ENCODE measurements at regions not wholly inside any gene's neighbourhood (a gene's known extent, or its start where the extent isn't known, plus 50 kb on each side); places are given as distances from the start of the nearest gene placed in this dataset.

DNA sequence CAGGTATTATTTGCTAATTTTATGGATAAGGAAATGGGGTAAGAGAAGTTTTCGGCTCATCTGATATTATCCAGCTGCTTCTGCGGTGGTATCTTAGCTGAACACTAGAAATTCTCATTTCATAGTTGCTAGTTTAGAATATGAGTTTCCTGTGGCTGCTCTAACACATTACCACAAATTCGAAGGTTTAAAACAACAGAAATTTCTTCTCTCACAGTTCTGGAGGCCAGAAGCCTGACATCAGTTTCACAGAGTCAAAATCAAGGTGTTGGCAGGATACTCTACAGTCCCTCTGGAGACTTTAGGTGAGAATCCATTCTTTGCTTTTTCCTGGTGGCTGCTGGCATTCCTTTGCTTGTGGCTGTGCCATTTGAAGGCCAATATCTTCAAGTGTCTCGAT is 205.9 kb downstream of the PTEN start:
- DNase-seq (ENCODE audit: low spot score), result no peak
- no peak overlapping the region for H4K91ac ChIP-seq (ENCODE audit: low read depth, low read length, poor library complexity)
- WGBS, 2 donors (ENCODE audit: extremely low coverage in 2 of 2, insufficient read length in 2 of 2, insufficient replicate concordance in 1 of 2), result no CpG with 5 or more reads among the region's 4 CpGs

DNA sequence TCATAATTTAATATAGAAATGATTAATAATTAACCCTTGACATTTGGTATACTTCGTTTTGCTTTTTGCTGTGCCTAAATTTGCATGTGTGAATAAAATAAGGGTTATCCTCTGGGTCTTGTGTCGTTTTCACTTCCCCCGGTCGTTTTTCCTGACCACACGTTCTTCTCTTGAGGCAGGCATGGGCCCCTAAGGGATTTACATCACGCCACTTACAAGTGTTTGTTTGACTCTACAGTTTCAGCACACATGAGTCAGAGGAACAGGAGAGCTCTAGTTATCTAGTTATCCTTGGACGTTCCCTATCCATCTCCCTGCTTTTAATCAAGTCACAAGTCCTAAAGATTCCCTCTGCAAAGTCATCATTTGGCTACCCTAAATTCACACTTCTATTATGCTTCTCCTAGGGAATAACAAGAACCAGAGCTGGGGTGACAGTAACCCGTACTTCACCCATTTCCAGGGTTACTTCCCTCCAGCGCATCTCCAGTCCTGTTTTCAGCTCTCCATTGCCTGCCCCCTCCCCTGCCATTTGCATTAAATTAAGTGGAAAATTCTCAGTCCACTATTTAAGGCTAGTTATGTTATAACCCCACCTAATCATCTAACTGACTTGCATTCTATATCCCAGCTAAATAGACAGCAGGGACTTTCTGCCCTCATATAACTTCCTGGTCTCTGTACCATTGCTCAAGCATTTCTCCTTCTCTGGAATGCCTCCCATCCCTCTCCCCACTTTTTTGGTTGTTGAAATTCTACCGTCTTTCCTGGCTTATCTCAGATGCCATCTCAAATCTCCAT is 206.9 kb downstream of the PTEN start:
- no peak overlapping the region for H3K23ac ChIP-seq (ENCODE audit: low read depth, low read length, poor library complexity)
- H2AFZ ChIP-seq (ENCODE audit: low read length), result no peak overlapping the region
- no peak overlapping the region for H3K4ac ChIP-seq (ENCODE audit: low read length)
- H2BK15ac ChIP-seq (ENCODE audit: low read length), result no peak overlapping the region
- no peak overlapping the region for H2BK120ac ChIP-seq (ENCODE audit: low read depth, low read length)
- no peak overlapping the region for H3K18ac ChIP-seq (ENCODE audit: low read length)
- no peaks in the 10 kb centered on the region for H3K79me1 ChIP-seq (ENCODE audit: low read depth, low read length)
- no peak overlapping the region for H3K4me2 ChIP-seq (ENCODE audit: insufficient read depth, low read length, poor library complexity, severe bottlenecking)
- no peaks in the 10 kb centered on the region for H3K9me3 ChIP-seq (replicated peaks in 1 of 2; ENCODE audit: control insufficient read depth in 2 of 2, insufficient read depth in 1 of 2, low read depth in 1 of 2, low read length in 2 of 2)
- no peaks in the 10 kb centered on the region for H3K36me3 ChIP-seq (replicated peaks in 1 of 2; ENCODE audit: control insufficient read depth in 2 of 2, insufficient read depth in 2 of 2, low read length in 2 of 2)
- no peak overlapping the region for H3K27ac ChIP-seq (replicated peaks; ENCODE audit: low read length)
- no peak overlapping the region for H3K14ac ChIP-seq (ENCODE audit: low read length)
- H3K4me3 ChIP-seq (ENCODE audit: low read length in 2 of 2), result no peak overlapping the region
- H3K27me3 ChIP-seq (ENCODE audit: control insufficient read depth in 3 of 3, insufficient read depth in 3 of 3, low read depth in 1 of 3, low read length in 3 of 3), result no peaks in the 10 kb centered on the region
- no peak for DNase-seq (ENCODE audit: low spot score)
- H2BK5ac ChIP-seq (ENCODE audit: low read length), result no peak overlapping the region
- H4K8ac ChIP-seq (ENCODE audit: low read depth, low read length), result no peak overlapping the region
- no peak overlapping the region for H2AK5ac ChIP-seq (ENCODE audit: low read depth, low read length)
- no CpG with 5 or more reads among the region's 10 CpGs for WGBS, 2 donors (ENCODE audit: extremely low coverage in 2 of 2, insufficient read length in 2 of 2, insufficient replicate concordance in 1 of 2)
- no peak overlapping the region for H3K9ac ChIP-seq (ENCODE audit: low read depth, low read length, poor library complexity)
- H4K91ac ChIP-seq (ENCODE audit: low read depth, low read length, poor library complexity), result no peak overlapping the region
- no peak overlapping the region for H2BK12ac ChIP-seq (ENCODE audit: low read length)
- no peaks in the 10 kb centered on the region for H3K4me1 ChIP-seq (ENCODE audit: control insufficient read depth in 2 of 2, insufficient read depth in 1 of 2, low read depth in 1 of 2, low read length in 2 of 2)

More for the DNA sequence above, 205.9 kb downstream of the PTEN start:
- Histone ChIP-seq H2BK15ac (ENCODE audit: low read length) (no peak overlapping the region), H3K4ac (ENCODE audit: low read length) (no peak overlapping the region), H3K14ac (ENCODE audit: low read length) (no peak overlapping the region), H3K23ac (ENCODE audit: low read depth, low read length, poor library complexity) (no peak overlapping the region), H2AK5ac (ENCODE audit: low read depth, low read length) (no peak overlapping the region), H4K8ac (ENCODE audit: low read depth, low read length) (no peak overlapping the region), H3K27ac (replicated peaks; ENCODE audit: low read length) (no peak overlapping the region), H3K9me3 (replicated peaks in 1 of 2; ENCODE audit: control insufficient read depth in 2 of 2, insufficient read depth in 1 of 2, low read depth in 1 of 2, low read length in 2 of 2) (no peaks in the 10 kb centered on the region), H3K27me3 (ENCODE audit: control insufficient read depth in 3 of 3, insufficient read depth in 3 of 3, low read depth in 1 of 3, low read length in 3 of 3) (no peaks in the 10 kb centered on the region), H3K18ac (ENCODE audit: low read length) (no peak overlapping the region), H2BK12ac (ENCODE audit: low read length) (no peak overlapping the region), H3K4me2 (ENCODE audit: insufficient read depth, low read length, poor library complexity, severe bottlenecking) (no peak overlapping the region), H2BK5ac (ENCODE audit: low read length) (no peak overlapping the region), H3K36me3 (replicated peaks in 1 of 2; ENCODE audit: control insufficient read depth in 2 of 2, insufficient read depth in 2 of 2, low read length in 2 of 2) (no peaks in the 10 kb centered on the region), H2AFZ (ENCODE audit: low read length) (no peak overlapping the region), H2BK120ac (ENCODE audit: low read depth, low read length) (no peak overlapping the region), H3K4me1 (ENCODE audit: control insufficient read depth in 2 of 2, insufficient read depth in 1 of 2, low read depth in 1 of 2, low read length in 2 of 2) (no peaks in the 10 kb centered on the region), H3K9ac (ENCODE audit: low read depth, low read length, poor library complexity) (no peak overlapping the region), H3K4me3 (ENCODE audit: low read length in 2 of 2) (no peak overlapping the region), H3K79me1 (ENCODE audit: low read depth, low read length) (no peaks in the 10 kb centered on the region)

DNA sequence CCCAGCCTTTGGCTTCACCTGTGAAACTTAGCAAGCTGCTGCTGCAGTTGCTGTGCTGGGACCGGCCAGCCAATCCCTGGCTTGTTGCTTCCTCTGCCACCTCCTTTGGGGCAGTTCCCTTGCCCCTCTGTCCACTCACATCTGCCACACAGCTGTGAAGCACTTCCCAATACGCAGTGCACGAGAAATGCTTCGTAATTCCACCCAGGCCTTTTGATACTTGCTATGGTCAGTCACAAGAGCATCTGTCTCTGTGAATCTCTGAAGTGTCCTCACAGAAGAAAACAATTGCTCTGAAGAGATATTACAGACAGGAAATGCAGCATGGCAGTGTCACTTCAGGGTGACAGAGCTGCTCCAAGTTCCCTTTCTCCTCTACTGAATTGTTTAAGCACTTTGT is 208.5 kb downstream of the PTEN start:
- no peak overlapping the region for H3K4ac ChIP-seq (ENCODE audit: low read length)
- no peak overlapping the region for H2BK12ac ChIP-seq (ENCODE audit: low read length)
- H2BK5ac ChIP-seq (ENCODE audit: low read length), result no peak overlapping the region
- no peak overlapping the region for H2BK120ac ChIP-seq (ENCODE audit: low read depth, low read length)
- DNase-seq (ENCODE audit: low spot score), result no peak
- no peak overlapping the region for H3K9ac ChIP-seq (ENCODE audit: low read depth, low read length, poor library complexity)
- no peak overlapping the region for H4K8ac ChIP-seq (ENCODE audit: low read depth, low read length)
- H3K36me3 ChIP-seq (replicated peaks in 1 of 2; ENCODE audit: control insufficient read depth in 2 of 2, insufficient read depth in 2 of 2, low read length in 2 of 2), result no peaks in the 10 kb centered on the region
- H3K27me3 ChIP-seq (ENCODE audit: control insufficient read depth in 3 of 3, insufficient read depth in 3 of 3, low read depth in 1 of 3, low read length in 3 of 3), result no peaks in the 10 kb centered on the region
- no peak overlapping the region for H3K4me3 ChIP-seq (ENCODE audit: low read length in 2 of 2)
- H2AK5ac ChIP-seq (ENCODE audit: low read depth, low read length), result no peak overlapping the region
- no CpG with 5 or more reads among the region's 4 CpGs for WGBS, 2 donors (ENCODE audit: extremely low coverage in 2 of 2, insufficient read length in 2 of 2, insufficient replicate concordance in 1 of 2)
- no peak overlapping the region for H3K27ac ChIP-seq (replicated peaks; ENCODE audit: low read length)
- H3K4me1 ChIP-seq (ENCODE audit: control insufficient read depth in 2 of 2, insufficient read depth in 1 of 2, low read depth in 1 of 2, low read length in 2 of 2), result no peaks in the 10 kb centered on the region
- no peak overlapping the region for H3K4me2 ChIP-seq (ENCODE audit: insufficient read depth, low read length, poor library complexity, severe bottlenecking)
- peak overlapping the region; percentile 35 for H2AFZ ChIP-seq (ENCODE audit: low read length)
- H3K14ac ChIP-seq (ENCODE audit: low read length), result no peak overlapping the region
- no peak overlapping the region for H4K91ac ChIP-seq (ENCODE audit: low read depth, low read length, poor library complexity)
- no peak overlapping the region for H3K18ac ChIP-seq (ENCODE audit: low read length)
- H3K23ac ChIP-seq (ENCODE audit: low read depth, low read length, poor library complexity), result no peak overlapping the region
- H3K79me1 ChIP-seq (ENCODE audit: low read depth, low read length), result no peaks in the 10 kb centered on the region
- no peaks in the 10 kb centered on the region for H3K9me3 ChIP-seq (replicated peaks in 1 of 2; ENCODE audit: control insufficient read depth in 2 of 2, insufficient read depth in 1 of 2, low read depth in 1 of 2, low read length in 2 of 2)
- no peak overlapping the region for H2BK15ac ChIP-seq (ENCODE audit: low read length)

DNA sequence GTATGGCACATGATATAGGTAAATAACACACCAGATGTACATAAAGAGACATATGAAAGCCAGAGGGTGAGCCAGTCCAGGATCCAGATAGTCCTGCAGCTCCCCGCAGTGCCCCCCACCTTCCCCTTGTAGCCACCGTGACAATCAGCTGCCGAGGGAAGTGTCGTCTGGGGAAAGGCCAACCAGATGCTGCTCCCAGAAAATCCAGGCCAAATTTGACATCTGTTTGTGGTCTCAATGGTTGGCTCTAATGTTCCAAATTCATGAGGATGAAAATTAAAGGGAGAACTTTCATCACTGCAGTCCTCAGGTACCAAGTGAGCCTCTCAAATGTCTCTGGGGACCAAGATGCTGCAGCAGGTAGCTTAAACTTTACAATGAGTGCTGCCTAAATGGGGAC is 210.3 kb downstream of the PTEN start:
- H2AFZ ChIP-seq (ENCODE audit: low read length), result no peak overlapping the region
- no peak overlapping the region for H4K91ac ChIP-seq (ENCODE audit: low read depth, low read length, poor library complexity)
- H3K79me1 ChIP-seq (ENCODE audit: low read depth, low read length), result no peaks in the 10 kb centered on the region
- no peaks in the 10 kb centered on the region for H3K4me1 ChIP-seq (ENCODE audit: control insufficient read depth in 2 of 2, insufficient read depth in 1 of 2, low read depth in 1 of 2, low read length in 2 of 2)
- no peak overlapping the region for H3K18ac ChIP-seq (ENCODE audit: low read length)
- no peaks in the 10 kb centered on the region for H3K9me3 ChIP-seq (replicated peaks in 1 of 2; ENCODE audit: control insufficient read depth in 2 of 2, insufficient read depth in 1 of 2, low read depth in 1 of 2, low read length in 2 of 2)
- H4K8ac ChIP-seq (ENCODE audit: low read depth, low read length), result no peak overlapping the region
- H3K27ac ChIP-seq (replicated peaks; ENCODE audit: low read length), result no peak overlapping the region
- H3K4ac ChIP-seq (ENCODE audit: low read length), result no peak overlapping the region
- H2BK120ac ChIP-seq (ENCODE audit: low read depth, low read length), result no peak overlapping the region
- no peak overlapping the region for H3K4me3 ChIP-seq (ENCODE audit: low read length in 2 of 2)
- H2BK15ac ChIP-seq (ENCODE audit: low read length), result no peak overlapping the region
- no peak overlapping the region for H3K14ac ChIP-seq (ENCODE audit: low read length)
- no peak overlapping the region for H2BK5ac ChIP-seq (ENCODE audit: low read length)
- H3K23ac ChIP-seq (ENCODE audit: low read depth, low read length, poor library complexity), result no peak overlapping the region
- H2BK12ac ChIP-seq (ENCODE audit: low read length), result no peak overlapping the region
- H3K4me2 ChIP-seq (ENCODE audit: insufficient read depth, low read length, poor library complexity, severe bottlenecking), result no peak overlapping the region
- no peak for DNase-seq (ENCODE audit: low spot score)
- no peak overlapping the region for H3K9ac ChIP-seq (ENCODE audit: low read depth, low read length, poor library complexity)
- H3K27me3 ChIP-seq (ENCODE audit: control insufficient read depth in 3 of 3, insufficient read depth in 3 of 3, low read depth in 1 of 3, low read length in 3 of 3), result no peaks in the 10 kb centered on the region
- WGBS, 2 donors (ENCODE audit: extremely low coverage in 2 of 2, insufficient read length in 2 of 2, insufficient replicate concordance in 1 of 2), result no CpG with 5 or more reads among the region's 4 CpGs
- H3K36me3 ChIP-seq (replicated peaks in 1 of 2; ENCODE audit: control insufficient read depth in 2 of 2, insufficient read depth in 2 of 2, low read length in 2 of 2), result no peaks in the 10 kb centered on the region
- H2AK5ac ChIP-seq (ENCODE audit: low read depth, low read length), result no peak overlapping the region
